ENCODE measurements at regions not wholly inside any gene's neighbourhood (a gene's known extent, or its start where the extent isn't known, plus 50 kb on each side); places are given as distances from the start of the nearest gene placed in this dataset.

DNA sequence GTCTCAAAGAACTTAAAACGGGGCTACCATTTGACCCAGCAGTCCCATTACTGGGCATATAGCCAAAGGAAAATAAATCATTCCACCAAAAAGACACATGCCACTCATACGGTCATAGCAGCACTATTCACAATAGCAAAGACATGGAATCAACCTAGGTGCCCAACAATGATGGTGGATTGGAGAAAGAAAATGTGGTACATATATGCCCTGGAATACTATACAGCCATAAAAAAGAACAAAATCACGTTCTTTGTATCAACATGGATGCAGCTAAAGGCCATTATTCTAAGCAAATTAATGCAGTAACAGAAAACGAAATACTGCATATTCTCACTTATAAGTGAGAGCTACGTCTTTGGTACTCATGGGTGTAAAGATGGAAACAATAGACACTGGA lies 138.1 kb upstream of the NEIL3 start:
- no peak for TF ChIP-seq EZH2phosphoT487 (IDR thresholded peaks at IDR 0.05; ENCODE audit: borderline replicate concordance)
- TF ChIP-seq CTCF (conservative IDR thresholded peaks at IDR 0.05; ENCODE audit: low read length): no peak
- no peak overlapping the region for H2AFZ ChIP-seq (ENCODE audit: low read length)
- no peaks in the 10 kb centered on the region for H3K79me2 ChIP-seq (ENCODE audit: insufficient read depth, low read length)
- H3K4me3 ChIP-seq (ENCODE audit: low read length, poor library complexity, severe bottlenecking): no peak overlapping the region
- H3K4me1 ChIP-seq (ENCODE audit: insufficient read depth, low read length, poor library complexity, severe bottlenecking): no peaks in the 10 kb centered on the region
- H3F3A ChIP-seq (ENCODE audit: low read depth): no peaks in the 10 kb centered on the region
- no peaks in the 10 kb centered on the region for H4K20me1 ChIP-seq (ENCODE audit: insufficient read depth, low read length, poor library complexity, severe bottlenecking)
- no peak overlapping the region for H3K4me2 ChIP-seq (ENCODE audit: low read depth, low read length, poor library complexity, severe bottlenecking)
- no peaks in the 10 kb centered on the region for H3K27me3 ChIP-seq (ENCODE audit: insufficient read depth, low read length, poor library complexity, severe bottlenecking)
- no peak overlapping the region for H3K9ac ChIP-seq (ENCODE audit: low read depth, low read length, poor library complexity, severe bottlenecking)
- H3K36me3 ChIP-seq (ENCODE audit: insufficient read depth, low read length): no peaks in the 10 kb centered on the region
- H3K9me2 ChIP-seq (replicated peaks; ENCODE audit: low read depth, low read length): no peaks in the 10 kb centered on the region
- no peaks in the 10 kb centered on the region for H3K9me3 ChIP-seq (ENCODE audit: insufficient read depth, low read depth, low read length)

- H3K4me2 ChIP-seq (ENCODE audit: low read depth, low read length, poor library complexity, severe bottlenecking): no peak overlapping the region
- no peak overlapping the region for H3K4me3 ChIP-seq (ENCODE audit: low read length, poor library complexity, severe bottlenecking)
- no peaks in the 10 kb centered on the region for H3K4me1 ChIP-seq (ENCODE audit: insufficient read depth, low read length, poor library complexity, severe bottlenecking)
- H3K36me3 ChIP-seq (ENCODE audit: insufficient read depth, low read length): no peaks in the 10 kb centered on the region
- no peak overlapping the region for H3K9ac ChIP-seq (ENCODE audit: low read depth, low read length, poor library complexity, severe bottlenecking)
- no peaks in the 10 kb centered on the region for H3K9me2 ChIP-seq (replicated peaks; ENCODE audit: low read depth, low read length)
- H4K20me1 ChIP-seq (ENCODE audit: insufficient read depth, low read length, poor library complexity, severe bottlenecking): no peaks in the 10 kb centered on the region
- H2AFZ ChIP-seq (ENCODE audit: low read length): no peak overlapping the region
- H3F3A ChIP-seq (ENCODE audit: low read depth): no peaks in the 10 kb centered on the region
- TF ChIP-seq CTCF (conservative IDR thresholded peaks at IDR 0.05; ENCODE audit: low read length) (no peak), EZH2phosphoT487 (IDR thresholded peaks at IDR 0.05; ENCODE audit: borderline replicate concordance) (no peak)
- no peaks in the 10 kb centered on the region for H3K27me3 ChIP-seq (ENCODE audit: insufficient read depth, low read length, poor library complexity, severe bottlenecking)
- no peaks in the 10 kb centered on the region for H3K79me2 ChIP-seq (ENCODE audit: insufficient read depth, low read length)
- H3K9me3 ChIP-seq (ENCODE audit: insufficient read depth, low read depth, low read length): no peaks in the 10 kb centered on the region
Measured at GRCh38 chr4:177175473-177175872, 134.2 kb upstream of the NEIL3 start.

GRCh38 chr4:177177541-177178081 lies 132.1 kb upstream of the NEIL3 start:
- Histone ChIP-seq H3K4me2 (ENCODE audit: low read depth, low read length, poor library complexity, severe bottlenecking) (no peak overlapping the region), H3K36me3 (ENCODE audit: insufficient read depth, low read length) (no peaks in the 10 kb centered on the region), H3K4me3 (ENCODE audit: low read length, poor library complexity, severe bottlenecking) (no peak overlapping the region), H3K27me3 (ENCODE audit: insufficient read depth, low read length, poor library complexity, severe bottlenecking) (no peaks in the 10 kb centered on the region), H4K20me1 (ENCODE audit: insufficient read depth, low read length, poor library complexity, severe bottlenecking) (no peaks in the 10 kb centered on the region), H3K79me2 (ENCODE audit: insufficient read depth, low read length) (no peaks in the 10 kb centered on the region), H3K4me1 (ENCODE audit: insufficient read depth, low read length, poor library complexity, severe bottlenecking) (no peaks in the 10 kb centered on the region), H3K9ac (ENCODE audit: low read depth, low read length, poor library complexity, severe bottlenecking) (no peak overlapping the region), H3K9me3 (ENCODE audit: insufficient read depth, low read depth, low read length) (no peaks in the 10 kb centered on the region), H2AFZ (ENCODE audit: low read length) (no peak overlapping the region), H3K9me2 (replicated peaks; ENCODE audit: low read depth, low read length) (no peaks in the 10 kb centered on the region), H3F3A (ENCODE audit: low read depth) (no peaks in the 10 kb centered on the region)
- TF ChIP-seq CTCF (conservative IDR thresholded peaks at IDR 0.05; ENCODE audit: low read length): no peak
- TF ChIP-seq EZH2phosphoT487 (IDR thresholded peaks at IDR 0.05; ENCODE audit: borderline replicate concordance): no peak

Measured in Loucy (cell line).